MM.1S (cell line): ENCODE measurements at regions not wholly inside any gene's neighbourhood (a gene's known extent, or its start where the extent isn't known, plus 50 kb on each side); places are given as distances from the start of the nearest gene placed in this dataset.

Experiments
- DNase-seq: peaks from one replicate; pipeline ENCODE4 v3.0.0-alpha.2; 2015
- H2AFZ ChIP-seq: fragments of 300-600 bp; sonication (generic); 2 replicates; pipeline ENCODE4 v1.6.0; 2016; ENCODE audit warnings: antibody characterized with exemption, low read length
- H3F3A ChIP-seq: fragments of 300-600 bp; sonication (generic); 2 replicates; pipeline ENCODE4 v1.6.1; 2016; ENCODE audit warnings: mild to moderate bottlenecking, antibody characterized with exemption, low read length, moderate library complexity, mixed read lengths; ENCODE audit not compliant: insufficient read depth
- H3K27ac ChIP-seq: fragments of 300-600 bp; sonication (generic); 2 replicates; pipeline ENCODE4 v1.5.1; 2016; ENCODE audit warnings: mild to moderate bottlenecking, low read length
- H3K27me3 ChIP-seq: fragments of 300-600 bp; sonication (generic); replicated peaks from 2 replicates; pipeline ENCODE4 v1.6.0; 2016; ENCODE audit warnings: low read length; ENCODE audit not compliant: insufficient read depth
- H3K36me3 ChIP-seq: fragments of 300-600 bp; sonication (generic); replicated peaks from 2 replicates; pipeline ENCODE4 v1.6.1; 2016; ENCODE audit warnings: mild to moderate bottlenecking, low read length, mixed read lengths; ENCODE audit not compliant: insufficient read depth
- H3K4me1 ChIP-seq: fragments of 300-600 bp; sonication (generic); 2 replicates; pipeline ENCODE4 v1.6.1; 2016; ENCODE audit warnings: low read length, mixed read lengths
- H3K4me2 ChIP-seq: fragments of 300-600 bp; sonication (generic); 2 replicates; pipeline ENCODE4 v1.6.0; 2016; ENCODE audit warnings: low read depth, low read length
- H3K4me3 ChIP-seq: fragments of 300-600 bp; sonication (generic); 2 replicates; pipeline ENCODE4 v1.5.1; 2016; ENCODE audit warnings: low read length, mixed read lengths
- H3K79me2 ChIP-seq: fragments of 300-600 bp; sonication (generic); 2 replicates; pipeline ENCODE4 v1.6.1; 2016; ENCODE audit warnings: mixed run types, low read length, mixed read lengths
- H3K9ac ChIP-seq: fragments of 300-600 bp; sonication (generic); 2 replicates; pipeline ENCODE4 v1.6.1; 2016; ENCODE audit warnings: low read length, mixed read lengths
- H3K9me2 ChIP-seq: fragments of 300-600 bp; sonication (generic); replicated peaks from 2 replicates; pipeline ENCODE4 v1.6.1; 2016; ENCODE audit warnings: mild to moderate bottlenecking, low read length, mixed read lengths; ENCODE audit not compliant: insufficient read depth
- H3K9me3 ChIP-seq: fragments of 300-600 bp; sonication (generic); replicated peaks from 2 replicates; pipeline ENCODE4 v1.6.1; 2016; ENCODE audit warnings: mild to moderate bottlenecking, low read length, mixed read lengths; ENCODE audit not compliant: insufficient read depth
- H4K20me1 ChIP-seq: fragments of 300-600 bp; sonication (generic); 2 replicates; pipeline ENCODE4 v1.6.1; 2016; ENCODE audit warnings: mild to moderate bottlenecking, low read length, moderate library complexity, mixed read lengths; ENCODE audit not compliant: insufficient read depth
- CTCF ChIP-seq: fragments of 300-600 bp; sonication (generic); IDR thresholded peaks from 2 replicates; pipeline ENCODE4 v1.5.1; 2016; ENCODE audit warnings: antibody characterized with exemption, low read length, mixed read lengths
- EZH2 ChIP-seq: fragments of 300-600 bp; sonication (generic); optimal IDR thresholded peaks from 2 replicates; pipeline ENCODE3; 2017; ENCODE audit warnings: low read depth, mild to moderate bottlenecking, antibody characterized with exemption, low read length, mixed read lengths
- EZH2phosphoT487 ChIP-seq: fragments of 300-600 bp; sonication (generic); IDR thresholded peaks from 2 replicates; pipeline ENCODE4 v1.6.1; 2018; ENCODE audit warnings: antibody characterized with exemption, low read length

- Histone ChIP-seq H2AFZ (no peak overlapping the region), H3K9me3 (no peaks in the 10 kb centered on the region), H3K27me3 (no peaks in the 10 kb centered on the region), H3F3A (no peaks in the 10 kb centered on the region), H3K79me2 (no peaks in the 10 kb centered on the region), H3K27ac (no peak overlapping the region), H3K4me2 (no peak overlapping the region), H3K4me1 (no peaks in the 10 kb centered on the region), H3K9me2 (no peaks in the 10 kb centered on the region), H3K9ac (no peak overlapping the region), H3K4me3 (no peak overlapping the region), H3K36me3 (no peaks in the 10 kb centered on the region), H4K20me1 (no peaks in the 10 kb centered on the region)
- DNase-seq, result no peak
- TF ChIP-seq CTCF (no peak), EZH2 (no peak), EZH2phosphoT487 (no peak)
These were observed 1680.3 kb downstream of the MAT2B start for GRCh38 chr5:165185716-165186115.

GRCh38 chr5:165187815-165188214, 1682.4 kb downstream of the MAT2B start:
- Histone ChIP-seq H3K4me3 (no peak overlapping the region), H3K27me3 (no peaks in the 10 kb centered on the region), H3K79me2 (no peaks in the 10 kb centered on the region), H3F3A (no peaks in the 10 kb centered on the region), H3K4me2 (no peak overlapping the region), H3K36me3 (no peaks in the 10 kb centered on the region), H3K9me3 (no peaks in the 10 kb centered on the region), H3K4me1 (no peaks in the 10 kb centered on the region), H3K27ac (no peak overlapping the region), H4K20me1 (no peaks in the 10 kb centered on the region), H3K9me2 (no peaks in the 10 kb centered on the region), H3K9ac (no peak overlapping the region), H2AFZ (no peak overlapping the region)
- no peak for TF ChIP-seq EZH2
- no peak for TF ChIP-seq CTCF
- TF ChIP-seq EZH2phosphoT487, result no peak
- DNase-seq, result no peak

GRCh38 chr5:165188556-165189175, 1683.2 kb downstream of the MAT2B start:
- no peak for TF ChIP-seq CTCF
- no peak for TF ChIP-seq EZH2
- Histone ChIP-seq H3K27ac (no peak overlapping the region), H3K4me3 (no peak overlapping the region)

More at GRCh38 chr5:165188556-165189175, 1683.2 kb downstream of the MAT2B start:
- H3K79me2 ChIP-seq, result no peaks in the 10 kb centered on the region
- H3K36me3 ChIP-seq, result no peaks in the 10 kb centered on the region
- H3F3A ChIP-seq, result no peaks in the 10 kb centered on the region
- H3K9me3 ChIP-seq, result no peaks in the 10 kb centered on the region
- no peaks in the 10 kb centered on the region for H4K20me1 ChIP-seq
- H3K4me1 ChIP-seq, result no peaks in the 10 kb centered on the region
- DNase-seq, result no peak
- no peak overlapping the region for H2AFZ ChIP-seq
- H3K4me2 ChIP-seq, result no peak overlapping the region
- H3K27me3 ChIP-seq, result no peaks in the 10 kb centered on the region
- H3K9me2 ChIP-seq, result no peaks in the 10 kb centered on the region
- H3K9ac ChIP-seq, result no peak overlapping the region
